ENCODE measurements at regions not wholly inside any gene's neighbourhood (a gene's known extent, or its start where the extent isn't known, plus 50 kb on each side); places are given as distances from the start of the nearest gene placed in this dataset.

- Mint-ChIP-seq H3K4me1 (peaks cover 0 to 12% (median 8%) of the 10 kb centered on the region in 7 donors), H3K36me3 (peaks cover 0 to 11% (median 0%) of the 10 kb centered on the region in 5 donors), H3K27ac (no peak overlapping the region), H3K4me3 (no peak overlapping the region), H3K27me3 (no peaks in the 10 kb centered on the region), H3K9me3 (no peaks in the 10 kb centered on the region)
- ChIA-PET POLR2A (interaction anchor here (17.0 kb wide), 1 partner anchor 36 kb away, joined by 363 read pairs; no protein-coding TSS in a partner anchor), CTCF (interaction anchor here (0.6 to 1.0 kb wide), 3 partner anchors 19 to 221 kb away, joined by 4 read pairs; no protein-coding TSS in a partner anchor)
- H3K4me3 ChIP-seq (ENCODE audit: low read length): no peak overlapping the region
- intact Hi-C loops (cut with micrococcal nuclease): no loop called here
- H3K27me3 ChIP-seq (ENCODE audit: control insufficient read depth in 2 of 2, insufficient read depth in 2 of 2, low read length in 2 of 2): no peaks in the 10 kb centered on the region
- no peaks in the 10 kb centered on the region for H3K9me3 ChIP-seq (ENCODE audit: control insufficient read depth in 2 of 3, low read length in 3 of 3)
- DNase-seq (no peak), ATAC-seq (no peak)
- H3K27ac ChIP-seq (ENCODE audit: low read depth, low read length): no peak overlapping the region
- no peaks in the 10 kb centered on the region for H3K36me3 ChIP-seq (ENCODE audit: control insufficient read depth in 2 of 3, insufficient read depth in 3 of 3, low read length in 3 of 3)
- H3K4me1 ChIP-seq (ENCODE audit: control insufficient read depth in 2 of 2, insufficient read depth in 2 of 2, low read length in 2 of 2): peaks cover under 1 to 2% of the 10 kb centered on the region in 2 donors
These were observed 75.0 kb downstream of the KCNRG start for GRCh38 chr13:50090211-50090610.

GRCh38 chr13:50094615-50095293 lies 79.5 kb downstream of the KCNRG start:
- ChIA-PET POLR2A (interaction anchor here (0.6 to 0.9 kb wide), 3 partner anchors 11 to 92 kb away, joined by 4 to 6 read pairs (median 4); no protein-coding TSS in a partner anchor), CTCF (no interaction called here)
- H3K4me3 ChIP-seq (ENCODE audit: low read length): no peak overlapping the region
- peaks cover 0 to 13% (median 11%) of the 10 kb centered on the region in 11 donors for H3K9me3 Mint-ChIP-seq
- no peaks in the 10 kb centered on the region for H3K36me3 ChIP-seq (ENCODE audit: control insufficient read depth in 2 of 3, insufficient read depth in 3 of 3, low read length in 3 of 3)
- H3K27me3 Mint-ChIP-seq: no peaks in the 10 kb centered on the region
- peaks cover 11 to 32% (median 20%) of the 10 kb centered on the region in 5 donors for H3K36me3 Mint-ChIP-seq
- H3K27ac ChIP-seq (ENCODE audit: low read depth, low read length): no peak overlapping the region
- H3K27me3 ChIP-seq (ENCODE audit: control insufficient read depth in 2 of 2, insufficient read depth in 2 of 2, low read length in 2 of 2): no peaks in the 10 kb centered on the region
- no peak for DNase-seq
- H3K4me1 Mint-ChIP-seq: peaks cover 4 to 21% (median 12%) of the 10 kb centered on the region in 7 donors
- H3K4me3 Mint-ChIP-seq: no peak overlapping the region
- ATAC-seq: no peak
- no peak overlapping the region for H3K27ac Mint-ChIP-seq
- intact Hi-C loops (cut with micrococcal nuclease): no loop called here
- peaks cover 0 to 4% (median 0%) of the 10 kb centered on the region in 3 experiments for H3K9me3 ChIP-seq (ENCODE audit: control insufficient read depth in 2 of 3, low read length in 3 of 3)
- no peaks in the 10 kb centered on the region for H3K4me1 ChIP-seq (ENCODE audit: control insufficient read depth in 2 of 2, insufficient read depth in 2 of 2, low read length in 2 of 2)

- ATAC-seq (no peak), DNase-seq (no peak)
- no peaks in the 10 kb centered on the region for H3K27me3 ChIP-seq (ENCODE audit: control insufficient read depth in 2 of 2, insufficient read depth in 2 of 2, low read length in 2 of 2)
- intact Hi-C loops (cut with micrococcal nuclease): no loop called here
- Mint-ChIP-seq H3K27ac (no peak overlapping the region), H3K9me3 (peaks cover 0 to 13% (median 11%) of the 10 kb centered on the region in 11 donors), H3K4me1 (peaks cover 4 to 37% (median 23%) of the 10 kb centered on the region in 7 donors), H3K36me3 (peaks cover 11 to 39% (median 20%) of the 10 kb centered on the region in 5 donors), H3K4me3 (peak overlapping the region in 2 of 10 donors; percentile 5 to 21), H3K27me3 (no peaks in the 10 kb centered on the region)
- no peak overlapping the region for H3K4me3 ChIP-seq (ENCODE audit: low read length)
- POLR2A ChIA-PET: interaction anchor here (1.5 to 7.6 kb wide), 2 partner anchors 17 to 26 kb away, joined by 3 to 48 read pairs; no protein-coding TSS in a partner anchor
- CTCF ChIA-PET: interaction anchor here (0.8 kb wide), 1 partner anchor 13 kb away, joined by 4 read pairs; no protein-coding TSS in a partner anchor
- H3K9me3 ChIP-seq (ENCODE audit: control insufficient read depth in 2 of 3, low read length in 3 of 3): peaks cover 0 to 4% (median 0%) of the 10 kb centered on the region in 3 experiments
- H3K36me3 ChIP-seq (ENCODE audit: control insufficient read depth in 2 of 3, insufficient read depth in 3 of 3, low read length in 3 of 3): no peaks in the 10 kb centered on the region
- no peaks in the 10 kb centered on the region for H3K4me1 ChIP-seq (ENCODE audit: control insufficient read depth in 2 of 2, insufficient read depth in 2 of 2, low read length in 2 of 2)
- H3K27ac ChIP-seq (ENCODE audit: low read depth, low read length): no peak overlapping the region
These were observed 83.4 kb downstream of the KCNRG start for GRCh38 chr13:50098693-50099092.

DNA sequence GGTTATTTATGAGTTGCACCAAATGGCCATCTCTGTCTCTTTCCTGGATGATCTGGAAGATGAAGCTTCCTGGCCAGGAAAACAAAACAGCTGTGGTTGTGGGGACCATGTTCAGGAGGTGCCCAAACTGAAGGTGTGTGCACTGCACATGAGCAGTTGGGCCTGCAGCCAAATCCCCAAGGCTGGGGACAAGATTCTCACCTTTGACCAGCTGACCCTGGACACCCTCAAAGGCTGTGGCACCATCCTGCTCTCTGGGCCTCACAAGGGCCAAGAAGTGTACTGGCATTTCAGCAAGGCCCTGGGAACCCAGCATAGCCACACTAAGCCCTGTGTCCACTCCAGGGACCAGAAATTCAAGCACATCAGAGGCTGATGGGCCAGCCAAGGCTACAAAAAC lies 84.2 kb downstream of the KCNRG start:
- no peaks in the 10 kb centered on the region for H3K27me3 ChIP-seq (ENCODE audit: control insufficient read depth in 2 of 2, insufficient read depth in 2 of 2, low read length in 2 of 2)
- peaks cover 10 to 43% (median 28%) of the 10 kb centered on the region in 7 donors for H3K4me1 Mint-ChIP-seq
- no peaks in the 10 kb centered on the region for H3K36me3 ChIP-seq (ENCODE audit: control insufficient read depth in 2 of 3, insufficient read depth in 3 of 3, low read length in 3 of 3)
- peaks cover 11 to 40% (median 20%) of the 10 kb centered on the region in 5 donors for H3K36me3 Mint-ChIP-seq
- H3K9me3 Mint-ChIP-seq: peaks cover 0 to 13% (median 11%) of the 10 kb centered on the region in 11 donors
- H3K4me3 Mint-ChIP-seq: no peak overlapping the region
- no peak for DNase-seq
- no peak overlapping the region for H3K27ac Mint-ChIP-seq
- ATAC-seq: no peak
- no peaks in the 10 kb centered on the region for H3K27me3 Mint-ChIP-seq
- H3K4me1 ChIP-seq (ENCODE audit: control insufficient read depth in 2 of 2, insufficient read depth in 2 of 2, low read length in 2 of 2): no peaks in the 10 kb centered on the region
- peaks cover 0 to 4% (median 0%) of the 10 kb centered on the region in 3 experiments for H3K9me3 ChIP-seq (ENCODE audit: control insufficient read depth in 2 of 3, low read length in 3 of 3)
- H3K4me3 ChIP-seq (ENCODE audit: low read length): no peak overlapping the region
- CTCF ChIA-PET: interaction anchor here (0.8 kb wide), 1 partner anchor 14 kb away, joined by 4 read pairs; no protein-coding TSS in a partner anchor
- H3K27ac ChIP-seq (ENCODE audit: low read depth, low read length): no peak overlapping the region
- intact Hi-C loops (cut with micrococcal nuclease): no loop called here
- POLR2A ChIA-PET: interaction anchor here (1.5 to 7.6 kb wide), 2 partner anchors 17 to 26 kb away, joined by 3 to 48 read pairs; no protein-coding TSS in a partner anchor

DNA sequence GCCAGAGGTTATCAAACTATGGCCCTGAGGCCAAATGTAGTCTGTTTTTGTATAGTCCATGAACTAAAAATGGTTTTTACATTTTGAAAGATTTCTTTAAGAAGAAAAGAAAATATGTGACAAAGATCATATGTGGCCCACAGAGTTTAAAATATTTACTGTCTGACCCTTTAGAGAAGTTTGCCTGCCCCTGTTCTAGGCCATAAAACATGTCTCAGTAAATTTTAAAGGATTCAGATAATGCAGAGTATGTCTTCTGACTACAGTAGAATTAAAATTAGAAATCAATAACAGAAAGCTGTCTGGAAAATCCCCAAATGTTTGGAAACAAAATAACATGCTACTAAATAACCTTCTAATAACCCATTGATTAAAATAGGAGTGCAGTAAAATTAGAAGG lies 86.3 kb downstream of the KCNRG start:
- CTCF ChIA-PET: interaction anchor here (1.1 kb wide), 1 partner anchor 18 kb away, joined by 4 read pairs; no protein-coding TSS in a partner anchor

GRCh38 chr13:50104493-50104892 lies 89.2 kb downstream of the KCNRG start:
- Histone ChIP-seq H3K4me3 (ENCODE audit: low read length) (no peak overlapping the region), H3K27ac (ENCODE audit: low read depth, low read length) (no peak overlapping the region), H3K36me3 (ENCODE audit: control insufficient read depth in 2 of 3, insufficient read depth in 3 of 3, low read length in 3 of 3) (no peaks in the 10 kb centered on the region), H3K4me1 (ENCODE audit: control insufficient read depth in 2 of 2, insufficient read depth in 2 of 2, low read length in 2 of 2) (peaks cover 16 to 18% of the 10 kb centered on the region in 2 donors), H3K9me3 (ENCODE audit: control insufficient read depth in 2 of 3, low read length in 3 of 3) (no peaks in the 10 kb centered on the region), H3K27me3 (ENCODE audit: control insufficient read depth in 2 of 2, insufficient read depth in 2 of 2, low read length in 2 of 2) (no peaks in the 10 kb centered on the region)
- Mint-ChIP-seq H3K27ac (peak overlapping the region in 5 of 9 donors; percentile 6 to 93 (median 48)), H3K4me1 (peaks cover 22 to 59% (median 49%) of the 10 kb centered on the region in 7 donors), H3K9me3 (no peaks in the 10 kb centered on the region), H3K4me3 (no peak overlapping the region), H3K27me3 (no peaks in the 10 kb centered on the region), H3K36me3 (peaks cover 0 to 19% (median 4%) of the 10 kb centered on the region in 5 donors)
- ChIA-PET CTCF (interaction anchor here (0.6 to 2.2 kb wide), 4 partner anchors 15 to 26 kb away, joined by 3 to 7 read pairs (median 3); no protein-coding TSS in a partner anchor), POLR2A (interaction anchor here (7.6 kb wide), 1 partner anchor 21 kb away, joined by 48 read pairs; no protein-coding TSS in a partner anchor)
- no peak for DNase-seq
- intact Hi-C loops (cut with micrococcal nuclease): no loop called here
- no peak for ATAC-seq

More for the DNA sequence above, 86.3 kb downstream of the KCNRG start:
- Mint-ChIP-seq H3K4me3 (no peak overlapping the region), H3K36me3 (peaks cover 11 to 41% (median 20%) of the 10 kb centered on the region in 5 donors), H3K27me3 (no peaks in the 10 kb centered on the region), H3K27ac (peak overlapping the region in 2 of 9 donors; percentile 21 to 37), H3K4me1 (peaks cover 15 to 57% (median 44%) of the 10 kb centered on the region in 7 donors), H3K9me3 (peaks cover 0 to 13% (median 11%) of the 10 kb centered on the region in 11 donors)
- DNase-seq: no peak
- H3K27me3 ChIP-seq (ENCODE audit: control insufficient read depth in 2 of 2, insufficient read depth in 2 of 2, low read length in 2 of 2): no peaks in the 10 kb centered on the region
- H3K4me3 ChIP-seq (ENCODE audit: low read length): no peak overlapping the region
- peaks cover 0 to 4% (median 0%) of the 10 kb centered on the region in 3 experiments for H3K9me3 ChIP-seq (ENCODE audit: control insufficient read depth in 2 of 3, low read length in 3 of 3)
- ATAC-seq: no peak
- H3K27ac ChIP-seq (ENCODE audit: low read depth, low read length): no peak overlapping the region
- no peaks in the 10 kb centered on the region for H3K36me3 ChIP-seq (ENCODE audit: control insufficient read depth in 2 of 3, insufficient read depth in 3 of 3, low read length in 3 of 3)
- H3K4me1 ChIP-seq (ENCODE audit: control insufficient read depth in 2 of 2, insufficient read depth in 2 of 2, low read length in 2 of 2): peaks cover 7 to 8% of the 10 kb centered on the region in 2 donors
- POLR2A ChIA-PET: interaction anchor here (1.0 to 7.6 kb wide), 2 partner anchors 23 to 104 kb away, joined by 4 to 48 read pairs; partner anchors contain the start of gene TRIM13
- intact Hi-C loops (cut with micrococcal nuclease): no loop called here

Data from naive thymus-derived CD4-positive, alpha-beta T cell (primary cell).